Ovary (tissue), 3 donors: ENCODE measurements at regions not wholly inside any gene's neighbourhood (a gene's known extent, or its start where the extent isn't known, plus 50 kb on each side); places are given as distances from the start of the nearest gene placed in this dataset.

Source experiments
- CTCF ChIP-seq, 3 donors: fragments of 450-650 bp in 2 of 3; fragments of 200-600 bp in 1 of 3; IDR thresholded peaks; one replicate each; pipeline versions ENCODE4 v1.5.1 to v1.8.0; 2016 to 2022; ENCODE audit warnings: antibody characterized with exemption in 3 of 3, mild to moderate bottlenecking in 1 of 3
- POLR2A ChIP-seq: fragments of 450-650 bp; IDR thresholded peaks from one replicate; pipeline ENCODE4 v1.6.1; 2017; ENCODE audit warnings: antibody characterized with exemption, mild to moderate bottlenecking, moderate library complexity
- donor health status: DM: no; HTN: no; CAD: no.

- TF ChIP-seq CTCF (IDR thresholded peaks at IDR 0.05): no peak
- TF ChIP-seq POLR2A: no peak
Measured at GRCh38 chr4:35835893-35836292, 408.4 kb downstream of the ARAP2 start.
